Pancreas (tissue), 10 donors: ENCODE measurements at regions not wholly inside any gene's neighbourhood (a gene's known extent, or its start where the extent isn't known, plus 50 kb on each side); places are given as distances from the start of the nearest gene placed in this dataset.

Source experiments
- ATAC-seq, 4 donors: fragments of 200-7000 bp; cut with Tn5 transposase; one replicate each; pipeline versions ENCODE4 v1.8.0 to v1.9.1; 2020; ENCODE audit warnings: mild to moderate bottlenecking in 4 of 4, moderate library complexity in 4 of 4
- DNase-seq, 6 donors: peaks; one replicate each; pipeline ENCODE4 v3.0.0-alpha.2; 2020
- FAIRE-seq: peaks from 2 replicates; lab custom pipeline; 2012; peaks lifted over from hg19 to GRCh38; lab: Jason Lieb, UNC
- H3K27ac ChIP-seq, 4 donors: fragments of 200-600 bp; sonication (generic); 1 replicate in 3 of 4; 2 replicates in 1 of 4; pipeline versions ENCODE4 v1.5.0 to v1.8.0; 2020
- H3K27me3 ChIP-seq, 4 donors: fragments of 200-600 bp; one replicate each; pipeline ENCODE4 v1.8.0; 2021
- H3K36me3 ChIP-seq, 3 donors: fragments of 200-600 bp; sonication (generic) in 1 of 3; one replicate each; pipeline versions ENCODE4 v1.5.0 to v1.8.0; 2020 to 2021
- H3K4me1 ChIP-seq, 3 donors: fragments of 200-600 bp; one replicate each; pipeline ENCODE4 v1.8.0; 2021
- H3K4me3 ChIP-seq, 4 donors: fragments of 200-600 bp; sonication (generic) in 2 of 4; one replicate each; pipeline versions ENCODE4 v1.5.0 to v1.8.0; 2020 to 2021
- H3K9me3 ChIP-seq, 4 donors: fragments of 200-600 bp; one replicate each; pipeline ENCODE4 v1.8.0; 2021
- WGBS, 2 donors: extraction: QIAGEN DNeasy Blood & Tissue Kit; methylation state at CpG; one replicate each; pipeline ENCODE4 v1.1.7; 2013; 5-methylcytosine and 5-hydroxymethylcytosine counted together
- intact Hi-C, 3 donors: fragments of 100-400 bp; cut with DNase I; formaldehyde crosslinking; loops; one replicate each; pipeline versions ENCODE4 v1.11.1 to v1.14.2; 2022
- TF ChIP-seq, protein P1 (sequence below), 4 donors: fragments of 200-600 bp; sonication (generic) in 3 of 4; IDR thresholded peaks; one replicate each; pipeline versions ENCODE4 v1.5.0 to v1.8.0; 2021; ENCODE audit warnings: antibody characterized with exemption in 4 of 4
- donor health status: healthy with polysubstance abuse.
- donor health status: DM: no; HTN: no; CAD: no; lungs with moderate emphysema.
- donor health status: DM: no; HTN: no; CAD: no.
- donor health status: control.
- donor health status: control.
- donor health status: Bipolar disorder and iron deficiency.
- donor health status: DM: yes; HTN: yes; CAD: no.
- donor health status: DM: no; HTN: no; CAD: no.
- donor health status: DM: no; HTN: no; CAD: no.
- donor health status: DM: yes; HTN: yes; CAD: no.

DNA sequence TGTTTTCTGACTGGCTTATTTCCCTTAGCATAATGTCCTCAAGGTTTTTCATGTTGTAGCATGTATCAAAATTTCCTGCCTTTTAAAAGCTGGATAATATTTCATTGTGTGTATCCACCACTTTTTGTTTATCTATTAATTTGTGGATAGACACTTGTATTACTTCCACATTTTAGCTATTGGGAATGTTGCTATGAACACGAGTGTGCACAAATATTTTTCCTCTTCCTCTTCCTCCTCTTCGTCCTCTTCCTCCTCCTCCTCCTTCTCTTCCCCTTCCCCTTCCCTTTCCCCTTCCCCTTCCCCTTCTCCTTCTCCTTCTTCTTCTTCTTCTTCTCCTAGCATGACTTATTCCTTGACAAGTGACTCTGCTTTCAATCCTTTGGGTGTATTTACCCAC lies 51.2 kb upstream of the KL start:
- intact Hi-C loops: no loop called here
- no peak for DNase-seq
- H3K27me3 ChIP-seq: no peaks in the 10 kb centered on the region
- H3K27ac ChIP-seq: no peak overlapping the region
- H3K9me3 ChIP-seq: no peaks in the 10 kb centered on the region
- no peak for ATAC-seq
- H3K36me3 ChIP-seq: no peaks in the 10 kb centered on the region
- no peaks in the 10 kb centered on the region for H3K4me1 ChIP-seq
- WGBS, 2 donors: 52 to 61% methylated on average over 2 of the region's 2 CpGs
- TF ChIP-seq, protein P1, sequence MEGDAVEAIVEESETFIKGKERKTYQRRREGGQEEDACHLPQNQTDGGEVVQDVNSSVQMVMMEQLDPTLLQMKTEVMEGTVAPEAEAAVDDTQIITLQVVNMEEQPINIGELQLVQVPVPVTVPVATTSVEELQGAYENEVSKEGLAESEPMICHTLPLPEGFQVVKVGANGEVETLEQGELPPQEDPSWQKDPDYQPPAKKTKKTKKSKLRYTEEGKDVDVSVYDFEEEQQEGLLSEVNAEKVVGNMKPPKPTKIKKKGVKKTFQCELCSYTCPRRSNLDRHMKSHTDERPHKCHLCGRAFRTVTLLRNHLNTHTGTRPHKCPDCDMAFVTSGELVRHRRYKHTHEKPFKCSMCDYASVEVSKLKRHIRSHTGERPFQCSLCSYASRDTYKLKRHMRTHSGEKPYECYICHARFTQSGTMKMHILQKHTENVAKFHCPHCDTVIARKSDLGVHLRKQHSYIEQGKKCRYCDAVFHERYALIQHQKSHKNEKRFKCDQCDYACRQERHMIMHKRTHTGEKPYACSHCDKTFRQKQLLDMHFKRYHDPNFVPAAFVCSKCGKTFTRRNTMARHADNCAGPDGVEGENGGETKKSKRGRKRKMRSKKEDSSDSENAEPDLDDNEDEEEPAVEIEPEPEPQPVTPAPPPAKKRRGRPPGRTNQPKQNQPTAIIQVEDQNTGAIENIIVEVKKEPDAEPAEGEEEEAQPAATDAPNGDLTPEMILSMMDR (IDR thresholded peaks at IDR 0.05): no peak
- no peak for FAIRE-seq
- no peak overlapping the region for H3K4me3 ChIP-seq
